GM12878 (cell line): ENCODE measurements at regions not wholly inside any gene's neighbourhood (a gene's known extent, or its start where the extent isn't known, plus 50 kb on each side); places are given as distances from the start of the nearest gene placed in this dataset.

ENCODE experiments used
- ASH2L ChIP-seq: fragments of 300-600, 200-600 bp; sonication (generic); IDR thresholded peaks from 2 replicates; pipeline ENCODE4 v1.6.1; 2017; ENCODE audit warnings: low read depth, mild to moderate bottlenecking, borderline replicate concordance
- CTCF ChIP-seq, 3 experiments: IDR thresholded peaks in 2 of 3; conservative IDR thresholded peaks in 1 of 3; 2 replicates each; pipeline ENCODE4 v1.5.1; 2011; ENCODE audit warnings: low read depth in 3 of 3, low read length in 3 of 3, mild to moderate bottlenecking in 3 of 3, control low read depth in 2 of 3, moderate library complexity in 2 of 3, inconsistent platforms in 1 of 3, mixed read lengths in 1 of 3; ENCODE audit not compliant: control insufficient read depth in 2 of 3, insufficient read depth in 1 of 3; ENCODE audit errors: extremely low read depth in 1 of 3
- ELK1 ChIP-seq: IDR thresholded peaks from 2 replicates; pipeline ENCODE4 v1.6.1; 2012; ENCODE audit warnings: low read depth, low read length, improper control_type of control experiment
- ETV6 ChIP-seq, 2 experiments: fragments of 450-650 bp in 1 of 2; IDR thresholded peaks in 1 of 2; conservative IDR thresholded peaks in 1 of 2; 2 replicates each; pipeline ENCODE4 v1.6.1; 2014; ENCODE audit warnings: antibody characterized with exemption in 1 of 2, borderline replicate concordance in 1 of 2, low read depth in 1 of 2, mild to moderate bottlenecking in 1 of 2, moderate library complexity in 1 of 2
- HCFC1 ChIP-seq: fragments of 150-350 bp; IDR thresholded peaks from 2 replicates; pipeline ENCODE4 v1.6.1; 2014; ENCODE audit warnings: low read length
- KDM1A ChIP-seq: fragments of 200-600 bp; sonication (generic); IDR thresholded peaks from 2 replicates; pipeline ENCODE4 v1.6.1; 2016; ENCODE audit warnings: borderline replicate concordance
- MAX ChIP-seq: IDR thresholded peaks from 2 replicates; pipeline ENCODE4 v1.6.1; 2012; ENCODE audit warnings: low read depth, low read length, improper control_type of control experiment
- MTA3 ChIP-seq: IDR thresholded peaks from 2 replicates; pipeline ENCODE4 v1.6.1; 2012; ENCODE audit warnings: low read length, inconsistent platforms, borderline replicate concordance
- NR2F1 ChIP-seq: fragments of 450-650 bp; conservative IDR thresholded peaks from 2 replicates; pipeline ENCODE4 v1.6.1; 2017; ENCODE audit warnings: mild to moderate bottlenecking
- POLR2A ChIP-seq: IDR thresholded peaks from 2 replicates; pipeline ENCODE4 v1.6.1; 2011; ENCODE audit warnings: low read depth, mild to moderate bottlenecking, low read length
- RCOR1 ChIP-seq: conservative IDR thresholded peaks from 2 replicates; pipeline ENCODE4 v1.6.1; 2012; ENCODE audit warnings: low read depth, low read length, improper control_type of control experiment
- SRF ChIP-seq, 2 experiments: IDR thresholded peaks; 2 replicates each; pipeline ENCODE4 v1.6.1; 2011; ENCODE audit warnings: low read depth in 2 of 2, low read length in 2 of 2, mild to moderate bottlenecking in 1 of 2, moderate library complexity in 1 of 2
- ZNF274 ChIP-seq: IDR thresholded peaks from one replicate; pipeline ENCODE4 v1.8.0; 2011; ENCODE audit not compliant: insufficient read length, insufficient read depth

GRCh38 chr9:131801810-131802209 is 61.9 kb upstream of the RAPGEF1 start:
- TF ChIP-seq RCOR1, result no peak
- no peak for TF ChIP-seq SRF (IDR thresholded peaks at IDR 0.05; ENCODE audit: low read depth in 2 of 2, low read length in 2 of 2)
- no peak for TF ChIP-seq HCFC1
- TF ChIP-seq CTCF (IDR thresholded peaks at IDR 0.05 in 2 of 3, conservative IDR thresholded peaks at IDR 0.05 in 1 of 3; ENCODE audit: control insufficient read depth in 2 of 3, extremely low read depth in 1 of 3, insufficient read depth in 1 of 3, low read depth in 3 of 3, low read length in 3 of 3), result no peak
- TF ChIP-seq MTA3, result no peak
- TF ChIP-seq ASH2L, result no peak
- TF ChIP-seq POLR2A, result no peak
- TF ChIP-seq MAX, result no peak
- no peak for TF ChIP-seq ETV6 (conservative IDR thresholded peaks at IDR 0.05 in 1 of 2, IDR thresholded peaks at IDR 0.05 in 1 of 2; ENCODE audit: borderline replicate concordance in 1 of 2, low read depth in 1 of 2)
- no peak for TF ChIP-seq ELK1
- TF ChIP-seq NR2F1, result no peak
- TF ChIP-seq ZNF274, result no peak
- no peak for TF ChIP-seq KDM1A
